KBM-7 (cell line): ENCODE measurements at regions not wholly inside any gene's neighbourhood (a gene's known extent, or its start where the extent isn't known, plus 50 kb on each side); places are given as distances from the start of the nearest gene placed in this dataset.

ENCODE experiments used
- DNase-seq: peaks from one replicate; pipeline ENCODE4 v3.0.0-alpha.2; 2015
- in situ Hi-C: fragments of 300-500 bp; cut with MboI; formaldehyde crosslinking; loops from 2 replicates; pipeline ENCODE4 v1.14.3; 2020; ENCODE audit warnings: low sequenced_read_pairs, low pct_unique_long_range_greater_than_20kb, mixed read lengths

DNA sequence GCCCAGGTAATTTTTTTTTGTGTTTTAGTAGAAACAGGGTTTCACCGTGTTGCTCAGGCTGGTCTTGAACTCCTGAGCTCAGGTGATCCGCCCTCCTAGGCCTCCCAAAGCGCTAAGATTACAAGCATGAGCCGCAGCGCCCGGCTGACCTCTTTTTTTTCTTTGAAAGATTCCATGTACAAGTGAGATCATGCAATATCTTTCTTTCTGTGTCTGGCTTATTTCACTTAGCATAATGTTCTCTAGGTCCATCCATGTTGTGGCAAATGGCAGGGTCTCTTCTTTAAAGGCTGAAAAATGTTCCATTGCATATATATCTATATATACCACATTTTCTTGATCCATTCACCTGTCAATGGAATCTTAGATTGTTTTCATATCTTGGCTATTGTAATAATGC, 255.0 kb upstream of the MYOCD start:
- in situ Hi-C loops: no loop called here
- no peak for DNase-seq

DNA sequence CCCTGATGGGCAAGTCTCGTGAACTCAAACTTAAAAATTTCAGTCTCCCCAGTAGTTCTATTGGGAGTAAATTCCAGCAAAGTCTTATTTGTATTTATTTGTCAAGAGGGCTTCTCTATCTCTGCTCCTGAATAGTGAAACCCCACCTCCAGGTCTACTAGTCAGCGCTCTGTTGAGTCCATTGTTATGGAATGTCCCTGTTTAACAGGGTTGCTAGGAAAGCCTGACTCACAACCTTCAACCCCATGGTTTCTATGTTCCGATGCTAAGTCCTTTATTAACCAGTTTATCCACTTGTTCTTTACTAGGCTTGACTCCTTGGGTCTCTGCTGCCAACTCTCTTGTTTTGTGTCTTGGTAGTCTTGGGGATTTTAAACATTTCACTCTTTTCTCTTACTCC, 250.7 kb upstream of the MYOCD start:
- in situ Hi-C loops: no loop called here
- no peak for DNase-seq

DNA sequence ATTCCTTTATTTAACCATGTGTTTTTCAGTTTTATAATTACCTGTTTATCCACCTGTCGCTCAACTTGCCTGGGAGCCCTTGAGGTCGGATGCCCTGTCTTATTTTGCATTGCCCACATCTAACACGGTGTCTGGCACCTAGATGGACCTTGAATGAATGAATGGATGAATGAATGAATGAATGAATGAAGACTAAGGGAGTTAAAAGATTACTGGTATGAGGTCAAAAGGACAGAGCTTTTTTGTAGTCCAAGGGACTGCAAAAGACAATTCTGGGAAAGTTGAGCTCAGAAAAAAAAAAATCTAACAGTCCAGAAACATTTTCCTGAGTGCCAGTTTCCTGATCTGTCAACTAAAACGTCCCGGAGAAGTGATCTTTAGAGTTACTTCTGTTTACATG, 244.6 kb upstream of the MYOCD start:
- in situ Hi-C loops: no loop called here
- DNase-seq: no peak

DNA sequence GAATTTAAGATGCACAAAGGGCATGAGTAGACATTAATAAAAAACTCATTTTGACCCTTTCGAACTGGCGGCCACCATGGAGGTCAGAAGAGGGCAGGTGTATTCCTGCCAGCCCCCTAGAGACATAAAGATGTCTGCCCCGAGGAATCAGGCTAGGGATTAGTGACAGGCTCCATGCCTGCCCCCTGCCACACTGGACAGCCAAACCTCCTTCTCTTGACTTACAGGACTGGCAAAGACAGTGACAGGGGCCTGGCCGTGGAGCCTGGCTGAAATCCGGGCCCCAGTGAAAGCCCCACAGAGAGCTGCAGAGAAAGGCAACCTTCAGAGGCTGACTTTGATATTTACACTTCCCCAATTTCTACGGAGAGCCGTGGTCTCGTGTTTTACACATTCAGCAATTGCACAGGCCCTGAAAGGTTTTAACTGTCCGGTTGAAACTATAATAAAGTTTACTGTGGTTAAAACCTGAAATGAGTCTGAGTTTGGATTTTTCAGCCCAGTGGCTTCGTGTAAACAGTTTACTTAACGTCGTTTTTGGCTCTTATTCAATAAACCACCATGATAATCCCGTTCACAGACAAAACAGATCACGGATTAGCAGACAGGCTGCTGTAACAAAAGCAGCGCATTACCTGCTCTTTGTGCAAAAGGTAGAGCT, 243.9 kb upstream of the MYOCD start:
- in situ Hi-C loops: no loop called here
- no peak for DNase-seq

DNA sequence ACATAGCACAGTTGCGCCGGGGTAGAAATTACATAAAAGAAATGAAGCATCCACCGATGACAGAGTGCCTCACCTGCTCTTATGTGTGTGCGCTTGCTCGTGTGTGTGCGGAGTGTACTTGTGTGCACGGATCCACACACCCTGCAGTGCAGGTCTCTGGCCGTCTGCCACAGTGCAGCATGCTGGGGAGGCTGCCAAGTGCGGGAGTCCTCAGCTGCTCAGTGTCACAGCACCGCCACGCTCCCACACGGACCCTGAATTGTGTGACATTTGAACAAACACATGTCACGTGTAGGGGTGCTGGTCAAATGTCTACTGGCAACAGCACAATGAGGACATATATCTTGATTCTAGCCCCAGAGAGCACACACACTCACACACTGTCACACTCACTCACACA, 243.0 kb upstream of the MYOCD start:
- DNase-seq: no peak
- in situ Hi-C loops: no loop called here

DNA sequence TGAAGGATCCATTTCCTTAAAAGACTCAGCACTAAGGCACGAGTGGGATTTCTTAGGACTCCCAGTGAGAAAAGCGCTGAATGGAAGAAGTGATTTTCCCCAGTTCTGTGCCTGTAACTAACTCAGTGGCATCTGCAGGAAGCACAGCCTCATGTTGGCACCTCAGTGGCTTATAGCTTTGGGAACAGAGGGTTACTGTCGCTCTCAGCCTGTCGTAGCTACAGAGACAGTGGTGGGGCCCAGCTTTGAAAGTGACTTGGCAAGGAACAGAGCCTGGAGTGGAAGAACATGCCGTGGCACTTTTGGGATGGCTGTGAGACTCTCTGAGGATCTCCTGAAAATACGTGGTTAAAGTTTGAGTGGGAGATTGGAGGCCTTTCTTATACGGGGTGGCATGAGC, 242.4 kb upstream of the MYOCD start:
- in situ Hi-C loops: no loop called here
- DNase-seq: no peak

DNA sequence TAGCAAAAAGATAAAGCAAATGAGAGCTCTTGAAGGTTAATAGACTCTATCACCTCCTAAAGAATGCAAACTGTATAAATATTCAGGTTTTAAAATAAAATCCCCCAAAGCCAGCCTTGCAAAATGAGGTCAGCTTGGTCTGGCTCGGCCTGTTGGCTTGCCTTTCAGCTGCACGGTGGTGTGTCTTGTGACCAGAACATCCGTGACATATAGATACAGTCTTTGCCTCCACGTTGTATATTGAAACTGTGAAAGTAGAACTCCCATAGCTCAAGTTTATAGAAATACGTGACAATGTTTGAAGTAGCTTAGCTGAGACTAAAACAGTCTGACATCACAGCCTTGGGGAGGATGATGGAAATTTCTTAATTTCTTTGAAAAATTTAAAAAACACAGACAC, 236.6 kb upstream of the MYOCD start:
- in situ Hi-C loops: no loop called here

DNA sequence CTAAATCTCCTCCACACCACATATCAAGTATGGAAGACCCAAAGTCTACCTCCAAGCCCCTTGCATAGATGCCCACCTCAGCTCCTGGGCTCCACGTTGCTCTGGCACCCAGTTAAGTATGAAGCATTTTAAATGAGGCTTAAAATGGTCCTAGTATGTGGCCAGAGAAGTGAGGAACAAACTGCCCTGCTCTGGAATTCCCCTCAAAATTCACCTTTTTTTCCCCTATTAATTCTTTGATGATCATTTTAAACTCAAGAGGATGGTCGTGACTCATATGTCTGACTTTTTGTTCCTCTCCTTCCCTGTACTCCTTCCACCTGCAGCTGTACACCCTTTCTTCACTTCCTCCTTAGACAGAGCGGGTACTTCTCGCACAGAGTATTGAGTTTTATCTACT, 234.5 kb upstream of the MYOCD start:
- no peak for DNase-seq
- in situ Hi-C loops: no loop called here

More for the DNA sequence above, 236.6 kb upstream of the MYOCD start:
- DNase-seq: no peak

DNA sequence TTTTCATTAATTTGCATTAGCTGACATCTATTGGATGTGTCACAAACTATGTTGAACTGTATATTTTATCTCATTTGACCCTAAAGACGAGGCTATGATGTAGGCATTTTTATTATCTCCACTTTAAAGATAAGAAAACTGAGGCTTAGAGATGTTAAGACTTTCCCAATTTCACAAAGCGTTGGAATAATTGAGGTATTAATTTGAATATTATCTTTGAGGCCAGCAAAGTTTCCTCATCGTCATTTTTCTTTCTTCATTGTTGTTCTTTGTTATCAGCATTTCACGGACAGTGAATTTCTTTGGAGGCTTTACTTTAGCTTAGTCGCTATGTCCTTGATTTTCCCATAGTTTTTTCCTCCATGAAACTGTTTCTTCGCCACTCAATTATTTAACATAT, 227.5 kb upstream of the MYOCD start:
- DNase-seq: no peak
- in situ Hi-C loops: no loop called here

DNA sequence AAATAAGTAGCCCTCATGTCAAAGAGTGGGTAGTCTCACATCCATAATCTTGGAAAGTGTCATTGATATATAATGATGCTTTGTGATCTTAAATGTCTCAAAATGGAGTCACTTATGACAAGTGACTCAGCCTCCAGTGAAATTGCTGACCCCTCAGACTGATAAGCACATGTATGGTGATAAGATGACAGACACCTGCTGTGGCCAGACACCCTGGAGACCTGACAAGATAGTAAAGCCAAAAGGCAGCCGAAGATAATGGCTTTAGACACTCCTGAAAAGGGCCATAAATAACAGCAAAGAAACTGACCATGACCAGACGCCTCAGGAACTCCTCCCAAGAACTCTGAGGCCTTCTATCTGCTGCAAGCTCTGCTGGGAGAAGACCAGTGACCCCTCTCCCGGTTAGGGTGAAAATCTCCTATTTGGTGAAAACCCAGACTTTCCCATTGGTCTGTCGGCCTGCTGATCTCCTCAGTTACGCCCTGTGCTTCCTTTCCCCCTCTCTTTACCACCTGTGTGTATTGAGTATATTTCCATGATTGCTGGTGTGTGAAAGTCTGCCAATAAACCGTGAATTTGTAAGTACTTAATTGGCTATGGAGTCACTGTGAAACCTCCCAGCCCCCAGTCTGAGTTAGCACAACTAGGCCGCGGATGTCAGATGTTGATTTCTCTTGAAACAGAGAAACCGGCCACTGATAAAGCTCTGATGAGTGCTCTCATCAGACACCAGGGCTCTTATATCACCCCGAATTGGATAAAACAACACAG, 226.7 kb upstream of the MYOCD start:
- in situ Hi-C loops: no loop called here

DNA sequence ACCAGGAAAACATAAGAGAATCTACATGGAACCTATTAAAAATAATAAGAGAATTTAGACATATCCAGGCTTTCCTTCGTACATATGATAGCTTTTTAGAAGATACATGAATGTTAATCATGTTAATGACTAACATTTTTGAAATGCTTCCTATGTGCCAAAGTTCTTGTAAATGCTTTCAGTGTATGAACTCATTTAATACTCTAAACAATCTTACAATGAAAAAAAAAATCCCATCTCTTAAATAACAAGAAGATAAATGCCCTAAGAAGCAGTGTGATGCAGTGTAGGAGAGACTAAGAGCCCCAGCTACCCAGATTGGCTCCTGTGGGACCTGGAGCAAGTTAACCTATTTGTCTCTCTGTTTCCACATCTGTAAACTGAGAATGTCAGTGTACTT, 220.4 kb upstream of the MYOCD start:
- in situ Hi-C loops: no loop called here
- DNase-seq: no peak

More for the DNA sequence above, 226.7 kb upstream of the MYOCD start:
- no peak for DNase-seq

DNA sequence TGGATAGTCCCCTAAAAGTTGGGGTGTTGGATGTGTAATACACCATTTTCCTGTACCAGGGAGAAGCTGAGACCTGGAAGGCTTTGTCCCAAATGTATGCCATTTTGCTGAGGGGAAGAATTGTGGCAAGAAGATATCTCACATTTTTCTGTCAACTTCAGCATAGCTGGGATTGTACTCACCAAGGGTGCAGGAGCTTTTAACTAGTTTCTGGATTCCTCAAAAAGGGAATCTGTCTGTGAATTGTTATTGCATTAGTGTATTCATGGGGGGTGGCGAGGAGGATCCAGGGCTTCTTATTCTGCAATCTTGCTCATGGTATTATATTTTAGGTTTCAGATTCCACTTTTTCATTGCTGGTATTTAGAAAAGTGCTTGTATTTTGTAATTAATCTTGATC, 208.2 kb upstream of the MYOCD start:
- in situ Hi-C loops: no loop called here
- no peak for DNase-seq

DNA sequence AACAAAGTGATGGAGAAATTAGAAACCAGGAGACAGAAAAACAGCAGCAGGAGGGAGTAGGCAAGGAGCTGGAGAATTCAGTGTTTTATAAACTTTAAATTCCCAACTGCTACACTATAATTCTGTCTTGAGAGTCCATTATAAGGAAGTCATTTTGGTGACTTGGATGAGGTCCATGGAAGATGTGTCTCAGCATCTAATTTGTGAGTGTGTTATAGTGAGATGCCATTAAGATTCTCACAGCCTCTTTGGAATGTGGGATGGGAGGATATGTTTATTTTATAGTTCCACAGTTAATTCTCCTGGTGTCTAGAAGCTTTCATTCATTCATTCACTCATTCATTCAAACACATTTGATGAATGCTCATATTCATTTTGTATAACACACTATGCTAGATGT, 206.0 kb upstream of the MYOCD start:
- in situ Hi-C loops: no loop called here

DNA sequence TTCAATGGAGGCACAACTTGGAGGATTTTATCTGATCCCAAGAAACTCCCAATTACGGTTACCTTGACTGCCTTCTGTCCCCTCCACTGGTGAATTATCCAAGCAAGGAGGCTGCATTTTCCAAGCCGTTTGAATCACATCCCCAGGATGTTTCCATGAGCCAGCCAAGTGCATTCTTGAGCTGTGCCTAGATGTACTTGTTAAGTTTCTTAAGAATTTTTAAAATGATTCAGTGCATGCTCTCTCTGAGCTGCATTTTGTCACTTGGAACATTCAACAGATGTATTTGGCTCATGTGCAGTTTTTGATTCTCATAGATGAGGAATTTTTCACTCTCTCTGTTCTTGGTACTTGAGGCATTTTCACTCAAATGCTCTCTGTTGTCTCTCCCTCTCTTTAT, 202.6 kb upstream of the MYOCD start:
- in situ Hi-C loops: no loop called here
- DNase-seq: no peak

More for the DNA sequence above, 206.0 kb upstream of the MYOCD start:
- DNase-seq: no peak

DNA sequence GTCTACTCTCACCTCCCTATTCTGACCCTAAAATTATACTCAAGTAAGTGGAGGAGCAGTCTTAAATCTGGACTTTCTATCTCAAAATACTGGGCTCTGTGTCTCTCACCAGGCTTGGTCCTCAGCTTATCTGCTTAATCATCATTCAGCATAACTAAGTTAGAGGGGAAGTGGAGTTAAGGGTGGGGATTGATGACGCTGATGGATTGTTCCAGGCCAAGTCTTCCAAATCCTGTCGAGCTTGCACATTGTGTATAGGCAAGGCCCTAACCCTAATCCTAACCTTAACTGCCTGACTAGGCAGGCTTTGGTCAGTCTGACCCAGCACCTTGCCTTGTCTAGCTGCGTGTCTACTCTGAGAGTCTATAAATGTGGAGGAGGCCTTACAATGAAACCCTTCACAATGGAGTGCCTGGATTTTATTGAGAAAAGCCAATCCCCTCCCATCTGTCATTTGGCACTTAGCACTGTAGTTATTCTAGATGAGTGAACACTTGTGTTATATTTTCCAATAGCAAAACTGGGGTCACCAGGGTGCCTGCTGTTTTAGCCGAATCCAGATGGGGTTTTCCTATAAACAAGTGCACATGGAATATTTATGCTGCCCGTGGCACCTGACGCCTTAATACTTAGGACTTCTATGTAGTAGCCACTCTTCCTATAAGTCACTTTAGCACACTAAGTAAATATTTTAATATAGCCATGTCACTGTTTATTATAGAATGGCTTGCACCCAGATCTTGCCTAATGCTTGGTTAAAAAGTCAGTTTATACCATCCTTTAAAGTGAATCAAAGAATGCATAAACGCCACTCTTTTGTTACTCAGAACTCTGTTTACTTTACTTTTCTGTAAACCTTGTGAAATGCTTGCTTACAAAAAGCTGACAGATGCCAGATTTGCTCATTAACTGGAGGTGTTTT, 193.2 kb upstream of the MYOCD start:
- in situ Hi-C loops: no loop called here

DNA sequence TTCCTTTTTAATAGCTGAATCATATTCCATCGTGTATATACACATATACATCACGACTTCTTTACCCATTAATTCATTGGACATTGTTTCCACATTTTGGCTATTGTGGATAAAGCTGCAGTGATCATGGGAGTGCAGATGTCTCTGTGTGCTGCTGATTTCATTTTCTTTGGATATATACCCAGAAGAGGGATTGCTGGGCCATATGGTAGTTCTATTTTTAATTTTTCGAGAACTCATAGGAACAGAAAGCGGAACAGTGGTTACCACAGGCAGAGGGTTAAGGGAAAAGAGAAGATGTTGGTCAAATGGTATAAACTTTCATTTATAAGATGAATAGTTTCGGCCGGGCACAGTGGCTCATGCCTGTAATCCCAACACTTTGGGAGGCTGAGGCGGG, 187.4 kb upstream of the MYOCD start:
- in situ Hi-C loops: no loop called here
- no peak for DNase-seq

More for the DNA sequence above, 193.2 kb upstream of the MYOCD start:
- no peak for DNase-seq

DNA sequence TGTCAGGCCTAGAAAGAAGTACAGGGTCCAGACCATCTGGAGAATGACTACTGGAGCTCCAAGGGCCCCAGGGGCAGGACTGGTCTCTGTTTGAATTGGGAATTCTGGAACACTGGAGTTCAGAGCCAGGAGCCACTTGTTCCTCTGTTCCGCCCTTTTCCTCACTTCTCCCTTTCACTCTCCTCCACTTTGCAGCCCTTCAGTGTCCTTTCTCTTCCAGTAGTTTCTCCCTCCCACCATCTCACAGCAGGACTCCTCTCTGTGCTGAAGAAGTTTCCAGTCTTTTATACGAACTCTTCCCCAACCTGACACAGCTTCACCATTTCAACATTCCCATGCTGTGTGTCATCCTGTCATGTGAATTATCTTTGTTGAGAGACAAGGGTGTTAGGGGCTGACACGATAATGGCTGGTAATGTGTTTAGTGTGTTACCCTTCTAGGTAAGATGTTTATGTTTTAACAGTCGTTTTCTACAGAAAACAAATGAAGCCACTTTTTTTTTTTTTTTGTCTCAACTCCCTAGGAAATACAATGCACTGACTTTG, 180.3 kb upstream of the MYOCD start:
- DNase-seq: no peak
- in situ Hi-C loops: no loop called here

DNA sequence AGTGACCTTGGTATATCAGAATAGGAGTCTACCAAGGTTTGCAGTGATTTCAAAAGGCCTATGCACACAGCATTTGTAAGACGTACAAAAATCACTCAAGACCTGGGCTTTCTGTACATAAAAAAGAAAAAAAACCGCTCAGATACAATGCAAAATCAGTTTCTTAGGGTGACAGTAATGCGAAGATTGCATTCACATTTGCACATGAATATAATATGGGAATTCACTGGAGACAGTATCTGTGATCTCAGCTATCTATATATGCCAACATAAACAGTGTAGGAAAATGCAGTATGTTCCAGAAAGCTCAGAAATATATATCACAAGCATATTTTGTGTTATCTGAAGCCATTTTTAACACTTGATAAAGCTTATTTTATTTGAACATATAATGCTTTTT, 176.4 kb upstream of the MYOCD start:
- DNase-seq: no peak
- in situ Hi-C loops: no loop called here

DNA sequence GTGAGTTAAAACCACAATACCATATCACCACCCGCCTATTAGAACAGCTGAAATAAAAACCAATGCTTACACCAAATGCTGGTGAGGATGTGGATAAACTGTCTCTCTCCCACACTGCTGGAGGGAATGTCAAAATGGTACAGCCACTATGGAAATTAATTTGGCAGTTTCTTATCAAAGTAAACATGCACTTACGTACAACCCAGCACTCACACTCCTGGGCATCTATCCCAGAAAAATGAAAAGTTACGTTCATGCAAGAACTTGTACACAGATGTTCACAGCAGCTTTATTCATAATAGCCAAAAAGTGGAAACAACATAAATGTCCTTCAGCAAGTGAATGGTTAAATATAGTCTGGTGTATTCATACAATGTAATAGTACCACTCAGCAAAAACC, 173.2 kb upstream of the MYOCD start:
- in situ Hi-C loops: no loop called here
- DNase-seq: no peak

DNA sequence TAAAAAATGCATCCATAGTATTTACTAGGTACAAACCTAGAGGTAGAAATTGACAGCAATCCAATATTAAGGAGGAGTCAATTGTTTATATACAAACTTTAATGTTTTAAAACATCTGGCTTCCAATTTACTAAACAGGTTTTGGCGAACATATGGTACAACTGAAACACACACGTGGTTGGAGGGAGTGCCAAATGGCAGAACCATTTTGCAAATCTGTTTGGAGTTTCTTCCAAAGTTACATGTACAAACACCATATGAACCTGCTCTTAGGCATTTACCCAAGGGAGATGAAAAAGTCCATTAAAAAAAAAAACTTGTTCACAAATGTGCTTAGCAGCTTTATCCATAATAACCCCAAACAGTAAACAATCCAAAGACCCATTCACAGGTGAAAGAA, 159.8 kb upstream of the MYOCD start:
- DNase-seq: no peak
- in situ Hi-C loops: no loop called here
